Endothelial cell of umbilical vein (primary cell): ENCODE measurements at regions not wholly inside any gene's neighbourhood (a gene's known extent, or its start where the extent isn't known, plus 50 kb on each side); places are given as distances from the start of the nearest gene placed in this dataset.

Experiments used
- EZH2 ChIP-seq: IDR thresholded peaks from 2 replicates; pipeline ENCODE4 v1.6.1; 2012; ENCODE audit warnings: borderline replicate concordance, low read depth, mild to moderate bottlenecking, moderate library complexity, low read length, inconsistent platforms; ENCODE audit not compliant: severe bottlenecking
- FOS ChIP-seq: IDR thresholded peaks from 2 replicates; pipeline ENCODE4 v1.6.1; 2011; ENCODE audit warnings: mild to moderate bottlenecking, low read length, moderate library complexity, borderline replicate concordance; ENCODE audit not compliant: insufficient read depth
- GATA2 ChIP-seq: IDR thresholded peaks from 2 replicates; pipeline ENCODE4 v1.7.0; 2011; ENCODE audit warnings: low read depth, mild to moderate bottlenecking, moderate library complexity, mixed read lengths, low read length; ENCODE audit not compliant: insufficient read length, insufficient read depth
- JUN ChIP-seq: IDR thresholded peaks from 2 replicates; pipeline ENCODE4 v1.6.1; 2011; ENCODE audit warnings: borderline replicate concordance, low read depth; ENCODE audit not compliant: insufficient read length, insufficient read depth
- MYC ChIP-seq: IDR thresholded peaks from one replicate; pipeline ENCODE4 v1.6.1; 2011; ENCODE audit warnings: mild to moderate bottlenecking, low read depth, low read length
- POLR2A ChIP-seq: IDR thresholded peaks from 2 replicates; pipeline ENCODE4 v1.6.1; 2012; ENCODE audit warnings: low read depth, mild to moderate bottlenecking, control low read depth, low read length
- POLR2AphosphoS5 ChIP-seq: IDR thresholded peaks from 2 replicates; pipeline ENCODE4 v1.6.1; 2012; ENCODE audit warnings: low read depth, mild to moderate bottlenecking, control low read depth, low read length, moderate library complexity; ENCODE audit not compliant: insufficient read depth
- TF ChIP-seq, protein P1 (sequence below), 2 donors: IDR thresholded peaks; 1 replicate in 1 of 2; 2 replicates in 1 of 2; pipeline ENCODE4 v1.5.1; 2011; ENCODE audit warnings: low read length in 2 of 2, mild to moderate bottlenecking in 2 of 2, moderate library complexity in 2 of 2, control low read depth in 1 of 2, inconsistent platforms in 1 of 2, low read depth in 1 of 2; ENCODE audit not compliant: insufficient read depth in 1 of 2; ENCODE audit errors: extremely low read depth in 1 of 2
- TF ChIP-seq, protein P2 (sequence below): IDR thresholded peaks from 2 replicates; pipeline ENCODE4 v1.6.1; 2011; ENCODE audit not compliant: insufficient read depth, insufficient read length

DNA sequence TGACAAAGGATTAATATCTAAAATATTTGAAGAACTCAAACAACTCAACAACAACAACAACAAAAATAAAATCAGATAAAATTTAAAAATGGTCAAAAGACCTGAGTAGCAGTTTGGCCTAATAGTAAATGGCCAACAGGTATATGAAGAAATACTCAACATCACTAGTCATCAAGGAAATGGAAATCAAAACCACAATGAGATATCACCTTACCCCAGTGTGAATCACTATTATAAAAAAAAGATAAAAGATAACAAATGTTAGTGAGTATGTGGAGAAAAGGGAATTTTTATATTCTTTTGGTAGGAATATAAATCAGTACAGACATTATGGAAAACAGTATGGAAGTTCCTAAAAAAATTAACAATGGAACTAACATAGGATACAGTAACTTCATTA lies 247.9 kb upstream of the TRPC7 start:
- TF ChIP-seq EZH2: no peak
- TF ChIP-seq POLR2A: no peak
- no peak for TF ChIP-seq JUN
- TF ChIP-seq, protein P1, sequence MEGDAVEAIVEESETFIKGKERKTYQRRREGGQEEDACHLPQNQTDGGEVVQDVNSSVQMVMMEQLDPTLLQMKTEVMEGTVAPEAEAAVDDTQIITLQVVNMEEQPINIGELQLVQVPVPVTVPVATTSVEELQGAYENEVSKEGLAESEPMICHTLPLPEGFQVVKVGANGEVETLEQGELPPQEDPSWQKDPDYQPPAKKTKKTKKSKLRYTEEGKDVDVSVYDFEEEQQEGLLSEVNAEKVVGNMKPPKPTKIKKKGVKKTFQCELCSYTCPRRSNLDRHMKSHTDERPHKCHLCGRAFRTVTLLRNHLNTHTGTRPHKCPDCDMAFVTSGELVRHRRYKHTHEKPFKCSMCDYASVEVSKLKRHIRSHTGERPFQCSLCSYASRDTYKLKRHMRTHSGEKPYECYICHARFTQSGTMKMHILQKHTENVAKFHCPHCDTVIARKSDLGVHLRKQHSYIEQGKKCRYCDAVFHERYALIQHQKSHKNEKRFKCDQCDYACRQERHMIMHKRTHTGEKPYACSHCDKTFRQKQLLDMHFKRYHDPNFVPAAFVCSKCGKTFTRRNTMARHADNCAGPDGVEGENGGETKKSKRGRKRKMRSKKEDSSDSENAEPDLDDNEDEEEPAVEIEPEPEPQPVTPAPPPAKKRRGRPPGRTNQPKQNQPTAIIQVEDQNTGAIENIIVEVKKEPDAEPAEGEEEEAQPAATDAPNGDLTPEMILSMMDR (IDR thresholded peaks at IDR 0.05; ENCODE audit: extremely low read depth in 1 of 2, insufficient read depth in 1 of 2, low read depth in 1 of 2, low read length in 2 of 2): no peak
- no peak for TF ChIP-seq POLR2AphosphoS5
- peak; percentile 68 for TF ChIP-seq FOS
- TF ChIP-seq GATA2: peak; percentile 52
- TF ChIP-seq, protein P2, sequence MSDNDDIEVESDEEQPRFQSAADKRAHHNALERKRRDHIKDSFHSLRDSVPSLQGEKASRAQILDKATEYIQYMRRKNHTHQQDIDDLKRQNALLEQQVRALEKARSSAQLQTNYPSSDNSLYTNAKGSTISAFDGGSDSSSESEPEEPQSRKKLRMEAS: no peak
- TF ChIP-seq MYC: no peak
